ENCODE measurements at regions not wholly inside any gene's neighbourhood (a gene's known extent, or its start where the extent isn't known, plus 50 kb on each side); places are given as distances from the start of the nearest gene placed in this dataset.

DNA sequence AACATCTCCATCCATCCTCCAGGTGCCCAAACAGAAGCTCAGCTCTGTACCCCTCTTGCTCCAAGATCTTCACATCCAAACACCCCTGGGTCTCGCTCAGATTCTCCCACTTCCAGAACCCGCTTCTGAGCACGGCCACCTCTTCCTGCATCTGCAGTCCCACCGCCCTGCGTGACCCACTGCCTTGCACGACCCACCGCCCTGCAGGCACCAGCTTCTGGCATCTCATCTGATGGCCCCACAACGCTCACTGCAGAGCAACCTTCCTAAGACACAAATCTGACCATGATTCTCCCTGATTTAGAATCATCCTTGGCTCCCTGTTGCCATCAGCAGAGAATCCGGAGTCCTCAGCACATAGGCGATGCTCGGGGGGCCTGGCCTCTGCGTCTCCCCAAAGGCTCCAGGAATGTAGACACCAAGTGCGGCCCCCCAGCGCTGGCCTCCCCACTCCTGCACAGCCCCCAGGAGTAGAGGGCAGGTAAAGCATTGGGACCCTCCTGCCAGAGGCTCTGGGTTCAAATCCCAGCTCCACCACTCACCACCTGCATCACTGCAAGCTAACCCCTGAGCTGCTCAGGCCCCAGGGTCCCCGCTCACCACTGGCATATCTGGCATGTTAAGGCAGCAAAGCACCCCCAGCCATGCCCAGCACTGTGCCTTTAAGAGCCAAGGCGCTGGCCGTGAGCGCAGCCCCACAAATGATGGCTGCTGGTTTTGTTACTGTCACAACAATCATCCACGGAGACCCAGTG, 459.3 kb downstream of the BRD1 start:
- DNase-seq (ENCODE audit: low spot score) = no peak

GRCh38 chr22:49367041-49367697, 460.5 kb downstream of the BRD1 start:
- no peak for DNase-seq (ENCODE audit: low spot score)

- DNase-seq (ENCODE audit: low spot score) = no peak
Observed at GRCh38 chr22:49366437-49366836, 461.2 kb downstream of the BRD1 start.

DNA sequence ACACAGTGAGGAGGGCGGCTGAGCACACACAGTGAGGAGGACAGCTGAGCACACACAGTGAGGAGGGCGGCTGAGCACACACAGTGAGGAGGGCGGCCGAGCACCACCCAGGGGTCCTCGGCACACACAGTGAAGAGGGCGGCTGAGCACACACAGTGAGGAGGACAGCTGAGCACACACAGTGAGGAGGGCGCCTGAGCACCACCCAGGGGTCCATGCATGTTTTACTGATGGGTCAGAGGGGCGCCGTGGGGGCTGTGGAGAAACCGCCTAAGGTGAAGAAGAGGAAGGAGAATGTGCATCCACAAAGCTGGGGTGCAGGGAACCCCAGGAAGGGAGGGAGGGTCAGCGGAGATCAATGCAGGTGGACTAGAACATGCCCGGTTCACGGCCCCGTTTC, 461.8 kb downstream of the BRD1 start:
- no peak for DNase-seq (ENCODE audit: low spot score)

DNA sequence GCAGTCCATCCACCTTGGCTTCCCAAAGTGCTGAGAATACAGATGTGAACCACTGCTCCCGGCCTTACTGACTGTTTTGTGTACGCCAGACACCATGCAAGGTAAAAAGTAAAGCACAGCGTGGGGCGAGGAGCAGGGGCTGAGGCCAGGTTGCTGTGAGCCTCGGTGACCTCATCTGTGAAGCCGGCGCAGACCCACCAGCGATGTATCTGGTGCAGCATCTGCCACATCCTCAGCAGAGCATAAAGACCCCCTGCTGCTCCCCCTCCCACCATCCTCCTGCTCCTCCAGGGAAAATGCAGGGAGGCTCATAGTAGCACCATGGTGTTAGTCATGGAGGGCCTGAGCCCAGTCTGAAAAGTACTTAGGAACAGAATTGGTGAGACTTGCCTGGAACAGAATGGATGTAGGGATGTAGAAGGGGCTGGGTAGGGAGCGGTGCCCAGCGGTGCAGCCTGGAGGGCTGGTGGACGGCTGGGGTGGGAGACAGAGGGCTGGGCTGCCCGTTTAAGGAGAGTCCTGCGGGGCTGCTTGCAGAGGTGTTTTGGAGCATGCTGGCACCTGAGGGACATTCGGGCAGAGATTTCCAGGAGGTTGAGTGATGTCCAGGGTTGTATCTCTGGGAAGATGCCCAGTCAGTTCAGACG, 462.4 kb downstream of the BRD1 start:
- DNase-seq (ENCODE audit: low spot score) = no peak

GRCh38 chr22:49364398-49364797, 463.3 kb downstream of the BRD1 start:
- DNase-seq (ENCODE audit: low spot score) = no peak

DNA sequence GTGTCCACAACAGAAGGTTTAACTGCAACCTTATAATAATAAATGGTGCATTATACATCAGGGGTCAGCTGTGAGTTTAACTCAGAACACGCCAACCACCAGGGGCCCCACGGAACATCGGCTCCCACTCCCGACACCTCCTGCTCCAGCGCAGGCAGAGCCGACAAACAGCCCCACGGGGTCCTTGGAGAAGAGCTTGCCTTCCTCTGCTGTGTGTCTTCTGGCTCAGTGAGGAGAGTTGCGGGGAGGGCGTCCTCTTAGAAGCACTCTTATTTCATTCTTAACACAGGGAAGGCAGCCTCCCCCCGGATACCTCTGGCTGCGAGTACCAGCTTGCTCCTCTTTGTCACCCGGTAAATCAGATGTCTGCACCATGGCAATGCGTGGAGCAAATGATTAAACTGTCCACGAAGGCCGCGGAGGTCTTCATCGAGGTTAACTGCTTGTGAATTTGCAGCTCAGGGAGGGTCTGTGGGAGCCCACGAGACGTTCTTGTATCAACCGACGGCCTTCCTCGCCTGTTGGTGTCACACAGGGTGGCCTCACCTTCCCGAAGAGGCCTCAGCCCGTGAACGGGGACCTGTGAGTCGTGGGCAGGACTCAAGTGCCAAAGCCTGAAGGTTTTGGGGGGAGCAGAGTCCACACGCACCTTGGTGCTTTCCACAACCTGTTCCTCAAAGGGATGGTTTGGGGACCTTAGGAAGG, 464.0 kb downstream of the BRD1 start:
- DNase-seq (ENCODE audit: low spot score) = no peak

DNA sequence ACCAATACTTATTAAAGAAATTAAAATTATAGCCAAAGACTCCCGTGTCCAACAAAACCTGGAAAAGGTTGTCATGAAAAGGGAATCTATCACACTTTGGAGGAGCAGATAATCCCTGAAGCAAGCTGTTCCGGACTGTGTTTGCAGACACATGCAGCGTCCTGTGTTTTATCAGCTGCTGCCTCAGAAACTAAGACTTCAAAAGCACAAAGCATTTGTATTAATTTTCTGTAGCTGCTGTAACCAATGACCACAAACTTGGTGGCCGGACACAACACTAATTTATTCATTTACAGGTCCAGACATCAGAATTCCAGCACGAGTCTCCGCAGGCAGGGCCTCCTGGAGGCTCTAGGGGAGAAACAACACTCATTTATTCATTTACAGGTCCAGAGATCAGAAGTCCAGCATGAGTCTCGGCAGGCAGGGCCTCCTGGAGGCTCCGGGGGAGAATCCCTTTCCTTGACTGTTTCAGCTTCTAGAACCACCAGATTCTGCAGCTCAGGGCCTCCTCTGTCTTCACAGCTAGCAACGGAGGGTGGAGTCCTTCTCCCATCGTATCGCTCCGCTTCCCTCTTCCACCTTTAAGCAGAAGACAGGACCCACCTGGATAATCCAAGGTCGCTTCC, 465.3 kb downstream of the BRD1 start:
- DNase-seq (ENCODE audit: low spot score) = no peak

DNA sequence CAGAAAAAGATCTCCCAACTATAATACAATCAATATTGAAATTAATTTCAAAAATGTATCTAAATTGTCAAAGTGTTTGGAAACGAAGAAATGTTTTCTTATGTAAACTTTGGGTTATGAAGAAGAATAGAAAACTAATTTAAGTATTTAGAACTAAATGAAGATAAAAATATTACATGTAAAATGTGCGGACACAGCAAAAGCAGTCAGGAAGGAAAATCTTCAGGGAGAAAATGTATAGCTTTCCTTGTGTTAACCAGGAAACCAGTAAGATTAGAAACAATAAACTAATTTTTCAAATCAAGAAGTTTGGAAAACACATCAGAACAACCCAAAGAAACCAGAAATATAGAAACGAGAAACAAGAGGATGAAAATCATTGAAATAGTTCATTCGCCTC, 466.5 kb downstream of the BRD1 start:
- no peak for DNase-seq (ENCODE audit: low spot score)

DNA sequence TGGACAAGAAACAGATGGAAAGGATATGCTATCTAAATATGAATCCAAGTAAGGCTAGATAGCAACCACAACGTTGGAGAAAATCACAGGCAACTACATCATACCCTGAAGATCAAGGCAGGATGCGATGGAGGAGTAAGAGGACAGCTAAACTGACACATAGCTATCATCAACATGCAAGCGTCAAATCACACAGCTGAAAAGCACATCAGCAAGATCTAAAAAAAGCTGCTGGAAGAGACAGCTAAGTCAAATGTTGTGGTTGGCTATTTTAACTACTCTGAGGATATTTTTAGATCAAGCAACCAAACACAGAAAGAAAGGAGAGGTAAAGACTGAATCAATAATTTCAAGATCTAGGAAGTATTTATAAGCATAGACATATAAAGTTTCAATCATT, 466.9 kb downstream of the BRD1 start:
- DNase-seq (ENCODE audit: low spot score) = no peak

GRCh38 chr22:49359076-49359475, 468.6 kb downstream of the BRD1 start:
- no peak for DNase-seq (ENCODE audit: low spot score)

DNA sequence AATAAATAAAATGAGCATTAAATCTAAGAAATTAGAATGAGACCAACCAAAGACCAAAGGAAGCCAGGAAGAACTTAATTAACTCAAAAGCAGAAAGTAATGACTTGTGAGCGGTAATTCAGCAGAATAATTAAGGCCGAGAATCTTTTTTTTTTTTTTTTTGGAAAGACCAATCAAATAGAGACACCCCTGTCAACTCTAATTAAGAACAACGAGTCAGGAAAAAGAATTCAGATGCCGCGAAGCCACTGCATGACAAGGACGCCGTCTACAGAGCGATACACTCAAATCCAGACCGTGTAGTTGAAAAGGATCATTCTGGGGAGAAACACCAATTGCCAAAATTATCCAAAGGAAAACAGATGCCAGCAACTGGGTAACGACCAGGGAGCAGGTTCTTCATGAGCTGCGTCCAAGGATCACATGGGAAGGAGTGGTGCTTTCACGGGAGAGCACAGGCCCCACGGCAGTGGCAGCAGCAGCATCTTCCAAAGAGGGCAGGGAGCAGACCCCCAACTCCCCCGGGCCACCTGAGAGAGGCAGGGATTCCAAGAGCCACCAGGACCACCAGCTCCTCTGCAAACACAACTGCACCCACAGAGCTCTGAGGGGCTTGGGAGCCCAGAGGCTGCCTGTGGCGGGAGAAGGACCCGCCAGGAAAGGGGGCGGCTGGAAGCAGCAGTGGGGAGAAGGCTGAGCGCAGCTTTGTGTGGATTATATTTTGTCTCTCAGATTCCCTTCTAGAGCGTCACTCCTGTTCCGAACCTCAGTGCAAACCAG, 469.8 kb downstream of the BRD1 start:
- no peak for DNase-seq (ENCODE audit: low spot score)

DNA sequence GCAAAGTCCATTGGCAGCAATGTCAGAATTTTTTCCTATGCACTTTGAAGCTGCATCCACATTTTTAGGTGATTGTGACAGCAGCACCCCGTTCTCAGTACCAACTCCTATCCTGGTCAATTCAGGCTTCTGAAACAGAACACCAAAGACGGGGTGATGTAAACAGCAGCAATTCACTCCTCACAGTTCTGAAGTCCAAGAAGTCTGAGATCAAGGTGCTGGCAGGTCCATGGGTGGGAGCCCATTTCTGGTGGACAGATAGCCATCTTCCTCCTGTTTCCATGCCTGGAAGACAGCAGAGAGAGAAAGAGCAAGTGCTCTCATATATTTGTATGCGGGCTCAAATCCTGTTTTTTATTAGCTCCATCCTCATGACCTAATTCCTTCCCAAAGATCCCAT, 471.2 kb downstream of the BRD1 start:
- no peak for DNase-seq (ENCODE audit: low spot score)

DNA sequence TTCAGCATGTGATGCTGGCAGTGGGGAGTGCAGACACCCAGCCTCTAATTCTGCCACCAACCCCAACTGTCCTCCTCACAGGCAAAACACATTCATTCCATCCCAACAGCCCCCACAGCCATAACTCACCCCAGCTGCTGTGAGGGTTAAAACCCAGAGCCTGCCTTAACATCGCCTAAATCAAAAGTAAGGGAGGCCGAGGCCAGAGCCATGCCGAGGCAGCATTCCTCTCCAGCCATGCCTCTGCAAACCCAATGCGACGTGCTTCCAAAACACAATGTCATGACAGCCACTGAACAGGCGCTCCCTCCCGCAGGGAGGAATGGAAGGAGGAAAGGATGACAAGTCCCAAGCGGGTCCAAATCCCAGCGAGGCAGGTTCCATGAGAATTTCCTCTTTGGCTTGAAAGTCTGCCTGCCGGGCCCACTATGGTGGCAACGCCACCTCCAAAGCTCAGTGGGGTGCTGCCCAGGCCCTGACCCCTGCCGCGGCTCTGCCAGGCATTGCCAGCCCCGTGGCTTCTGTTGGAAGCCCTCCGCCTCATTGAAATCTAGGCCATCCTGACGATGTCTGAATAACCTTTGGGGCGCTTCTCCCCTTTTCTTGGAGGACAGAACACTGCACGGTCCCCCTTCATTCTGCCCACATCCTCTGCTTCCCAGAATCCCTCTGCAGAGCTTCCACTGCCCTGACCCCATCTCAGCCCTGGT, 472.3 kb downstream of the BRD1 start:
- DNase-seq (ENCODE audit: low spot score) = no peak

DNA sequence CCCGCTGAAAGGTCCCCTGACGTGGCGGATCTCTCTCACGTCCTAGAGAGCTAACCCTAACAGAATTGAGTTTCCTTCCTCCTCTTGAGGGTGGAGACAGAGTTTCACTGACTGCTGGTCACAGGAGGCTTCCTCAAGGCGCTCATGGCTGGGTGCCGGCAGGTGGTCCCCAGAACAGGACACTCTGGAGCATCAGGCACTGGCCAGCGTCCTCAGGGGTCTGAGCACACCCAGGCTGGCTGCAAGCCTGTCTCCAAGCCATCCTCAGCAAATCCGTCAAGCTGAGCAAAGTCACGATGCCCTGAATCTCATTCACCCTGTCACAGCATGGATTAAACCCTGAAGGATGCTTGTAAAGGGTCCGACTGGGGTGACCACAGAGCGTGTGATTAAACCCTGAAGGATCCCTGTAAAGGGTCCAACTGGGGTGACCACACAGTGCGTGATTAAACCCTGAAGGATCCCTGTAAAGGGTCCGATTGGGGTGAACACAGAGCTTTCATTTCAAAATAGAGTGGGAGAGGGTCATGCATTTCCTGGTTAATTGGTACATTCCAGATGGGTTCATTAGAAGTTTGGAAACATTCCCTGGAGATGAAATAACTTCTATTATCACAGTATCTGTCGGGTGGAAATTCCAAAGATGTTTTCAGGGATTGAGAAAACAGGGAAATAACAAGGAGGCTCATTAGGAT, 473.0 kb downstream of the BRD1 start:
- DNase-seq (ENCODE audit: low spot score) = no peak

DNA sequence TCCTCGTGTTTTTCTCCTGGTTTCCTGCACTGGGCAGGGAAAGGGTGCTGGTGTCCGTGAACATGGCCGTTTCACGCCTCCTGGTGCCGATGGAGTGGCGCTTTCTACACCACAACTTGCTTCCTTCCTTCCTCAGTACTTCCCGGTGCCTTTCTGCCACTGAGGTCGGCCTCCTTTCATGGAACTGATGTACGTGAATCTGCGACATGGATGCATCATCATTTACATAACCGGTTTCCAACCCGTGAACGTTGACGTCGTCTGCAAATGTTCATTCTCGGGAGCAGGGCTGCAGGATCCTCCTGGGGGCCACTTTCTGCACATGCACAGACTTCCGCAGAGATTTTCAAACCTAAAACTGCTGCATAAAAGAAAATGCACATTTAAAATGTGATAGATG, 474.4 kb downstream of the BRD1 start:
- DNase-seq (ENCODE audit: low spot score) = no peak

DNA sequence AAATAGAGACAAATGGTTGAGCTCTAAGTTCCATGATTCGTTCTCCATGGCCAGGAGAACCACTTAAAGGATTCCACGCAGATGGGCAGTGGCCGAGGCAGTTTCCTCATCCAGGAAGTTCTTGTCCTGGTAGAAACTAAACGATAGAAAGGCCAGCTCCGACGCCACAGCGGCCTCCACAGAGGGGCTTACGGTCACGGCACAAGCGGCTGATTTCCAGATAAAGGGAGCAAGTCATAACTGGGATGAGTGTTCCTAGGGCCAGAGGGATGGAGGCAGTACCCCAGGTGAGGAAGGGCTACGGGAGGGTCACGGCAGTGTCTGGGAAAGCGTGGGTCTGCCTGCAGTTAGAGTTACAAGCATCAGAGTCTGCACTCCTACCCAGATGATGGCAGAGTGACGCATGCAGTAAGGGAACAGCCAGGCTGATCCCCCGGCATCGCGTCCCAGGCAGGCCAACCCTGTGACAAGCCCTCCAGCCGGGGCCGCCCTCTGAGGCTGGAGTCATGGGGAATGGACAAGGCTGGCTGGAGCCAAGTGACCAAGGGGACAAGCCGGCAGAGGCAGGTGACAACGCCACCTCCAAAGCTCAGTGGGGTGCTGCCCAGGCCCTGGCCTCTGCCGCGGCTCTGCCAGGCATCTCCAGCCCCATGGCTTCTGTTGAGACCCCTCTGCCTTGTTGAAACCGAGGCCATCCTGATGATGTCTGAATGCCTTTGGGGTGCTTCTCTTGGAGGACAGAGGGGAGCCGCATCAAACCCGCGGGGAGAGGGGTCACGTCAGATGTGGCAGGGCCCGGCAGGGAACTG, 475.1 kb downstream of the BRD1 start:
- DNase-seq (ENCODE audit: low spot score) = no peak

DNA sequence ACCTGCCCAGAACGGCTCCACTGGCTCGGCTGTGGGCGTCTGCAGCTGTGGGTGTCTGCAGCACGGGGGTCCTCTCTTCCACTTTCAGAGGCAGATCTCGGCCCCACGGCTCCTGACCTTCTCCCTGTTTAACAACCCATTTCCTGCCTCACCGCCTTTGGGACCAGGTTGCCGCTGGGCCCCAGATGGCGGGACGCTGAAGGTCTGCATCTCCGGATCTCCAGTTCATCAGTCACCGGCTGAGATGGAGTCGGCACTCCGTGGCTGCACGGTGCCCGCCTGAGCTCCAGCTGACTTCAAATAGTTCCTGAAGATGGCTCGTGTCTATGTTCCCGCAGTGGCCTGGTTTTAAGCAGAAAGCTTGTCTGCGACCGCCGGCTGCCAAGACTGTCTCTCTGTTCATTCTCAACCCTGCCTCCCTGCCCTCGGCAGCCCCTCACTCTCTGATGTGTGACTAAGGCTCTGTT, 475.9 kb downstream of the BRD1 start:
- DNase-seq (ENCODE audit: low spot score) = no peak

GRCh38 chr22:49350441-49351121, 477.1 kb downstream of the BRD1 start:
- no peak for DNase-seq (ENCODE audit: low spot score)
